ENCODE measurements at regions not wholly inside any gene's neighbourhood (a gene's known extent, or its start where the extent isn't known, plus 50 kb on each side); places are given as distances from the start of the nearest gene placed in this dataset.

GRCh38 chr7:25881317-25882037, 270.5 kb upstream of the NFE2L3 start:
- H3K9me3 Mint-ChIP-seq = no peaks in the 10 kb centered on the region
- H3K27me3 Mint-ChIP-seq = peaks cover 25% of the 10 kb centered on the region
- H3K4me1 Mint-ChIP-seq = peaks cover 4 to 6% (median 6%) of the 10 kb centered on the region in 3 donors
- no peak overlapping the region for H3K27ac Mint-ChIP-seq
- no peaks in the 10 kb centered on the region for H3K36me3 Mint-ChIP-seq
- no peak overlapping the region for H3K4me3 Mint-ChIP-seq

GRCh38 chr7:25882151-25882773, 269.7 kb upstream of the NFE2L3 start:
- H3K4me3 Mint-ChIP-seq = no peak overlapping the region

DNA sequence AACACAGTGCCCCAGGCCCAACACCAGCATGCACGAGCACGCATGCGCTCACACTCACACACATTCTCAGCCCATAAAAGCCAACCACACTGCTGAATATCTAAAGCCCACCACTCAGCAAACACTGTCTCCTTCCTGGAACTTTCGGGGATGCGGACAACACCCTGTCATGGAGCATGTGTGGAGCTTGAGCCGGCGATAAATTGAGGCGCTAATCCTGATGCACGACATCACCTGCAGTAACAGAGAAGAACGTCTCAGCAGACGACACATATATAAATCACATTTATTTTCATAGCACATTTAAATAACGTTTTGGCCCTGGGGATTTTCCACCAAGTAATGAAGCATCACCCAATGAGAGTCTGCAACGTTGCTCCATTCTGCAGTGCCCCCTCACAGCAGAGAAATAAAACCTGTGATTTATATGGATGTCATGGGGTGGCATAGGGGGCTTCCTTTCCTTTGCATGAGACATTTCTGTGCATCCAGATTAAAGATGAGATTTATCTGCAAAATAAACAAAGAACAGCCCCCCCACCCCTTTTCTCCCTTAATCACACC, 267.7 kb upstream of the NFE2L3 start:
- no peaks in the 10 kb centered on the region for H3K4me1 Mint-ChIP-seq
- peaks cover 17% of the 10 kb centered on the region for H3K27me3 Mint-ChIP-seq
- no peaks in the 10 kb centered on the region for H3K36me3 Mint-ChIP-seq
- no peak overlapping the region for H3K4me3 Mint-ChIP-seq
- H3K27ac Mint-ChIP-seq = no peak overlapping the region
- no peaks in the 10 kb centered on the region for H3K9me3 Mint-ChIP-seq

More at GRCh38 chr7:25882151-25882773, 269.7 kb upstream of the NFE2L3 start:
- H3K4me1 Mint-ChIP-seq = peaks cover 0 to 6% (median 6%) of the 10 kb centered on the region in 3 donors
- no peaks in the 10 kb centered on the region for H3K9me3 Mint-ChIP-seq
- no peaks in the 10 kb centered on the region for H3K36me3 Mint-ChIP-seq
- H3K27me3 Mint-ChIP-seq = peaks cover 22% of the 10 kb centered on the region
- no peak overlapping the region for H3K27ac Mint-ChIP-seq

- Mint-ChIP-seq H3K27ac (no peak overlapping the region), H3K36me3 (no peaks in the 10 kb centered on the region), H3K9me3 (no peaks in the 10 kb centered on the region), H3K27me3 (peaks cover 21% of the 10 kb centered on the region), H3K4me1 (no peaks in the 10 kb centered on the region), H3K4me3 (no peak overlapping the region)
These were observed 266.9 kb upstream of the NFE2L3 start for GRCh38 chr7:25885057-25885576.

GRCh38 chr7:25886387-25887240, 265.4 kb upstream of the NFE2L3 start:
- peaks cover 19% of the 10 kb centered on the region for H3K27me3 Mint-ChIP-seq
- no peak overlapping the region for H3K27ac Mint-ChIP-seq
- H3K9me3 Mint-ChIP-seq = no peaks in the 10 kb centered on the region
- no peaks in the 10 kb centered on the region for H3K36me3 Mint-ChIP-seq
- no peak overlapping the region for H3K4me3 Mint-ChIP-seq
- H3K4me1 Mint-ChIP-seq = no peaks in the 10 kb centered on the region

GRCh38 chr7:25887266-25887665, 264.7 kb upstream of the NFE2L3 start:
- H3K36me3 Mint-ChIP-seq = no peaks in the 10 kb centered on the region
- H3K4me3 Mint-ChIP-seq = no peak overlapping the region
- no peaks in the 10 kb centered on the region for H3K4me1 Mint-ChIP-seq
- no peak overlapping the region for H3K27ac Mint-ChIP-seq
- peaks cover 22% of the 10 kb centered on the region for H3K27me3 Mint-ChIP-seq
- H3K9me3 Mint-ChIP-seq = no peaks in the 10 kb centered on the region

DNA sequence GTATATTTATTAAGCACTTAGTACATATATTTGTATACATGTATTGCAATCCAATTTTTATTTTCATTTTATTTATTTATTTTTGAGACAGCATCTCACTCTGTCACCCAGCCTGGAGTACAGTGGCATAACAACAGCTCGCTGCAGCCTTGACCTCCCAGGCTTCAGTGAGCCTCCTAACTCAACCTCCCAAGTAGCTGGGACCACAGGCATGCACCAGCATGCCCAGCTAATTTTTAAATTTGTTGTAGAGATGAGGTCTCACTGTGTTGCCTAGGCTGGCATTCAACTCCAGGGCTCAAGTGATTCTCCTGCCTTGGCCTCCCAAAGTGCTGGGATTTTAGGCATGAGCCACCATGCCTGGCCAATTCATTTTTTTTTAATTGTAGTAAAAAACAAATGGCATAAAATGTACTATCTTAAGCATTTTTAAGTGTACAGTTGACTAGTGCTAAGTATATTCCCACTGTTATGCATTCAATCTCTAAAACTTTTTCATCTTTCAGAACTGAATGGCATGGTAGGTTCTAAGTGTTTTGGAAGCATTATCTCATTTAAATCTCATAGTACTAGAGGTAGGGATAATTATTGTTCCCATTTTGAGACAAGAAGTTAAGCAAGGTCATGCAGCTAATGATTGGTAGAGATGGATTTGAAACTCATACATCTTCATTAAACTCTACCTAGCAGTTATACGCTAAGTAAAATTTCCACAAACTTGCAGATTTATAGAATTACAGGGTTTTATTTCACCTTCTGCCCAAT, 264.0 kb upstream of the NFE2L3 start:
- Mint-ChIP-seq H3K4me1 (peaks cover 2 to 3% (median 2%) of the 10 kb centered on the region in 3 donors), H3K27me3 (peaks cover 25% of the 10 kb centered on the region), H3K4me3 (no peak overlapping the region)

DNA sequence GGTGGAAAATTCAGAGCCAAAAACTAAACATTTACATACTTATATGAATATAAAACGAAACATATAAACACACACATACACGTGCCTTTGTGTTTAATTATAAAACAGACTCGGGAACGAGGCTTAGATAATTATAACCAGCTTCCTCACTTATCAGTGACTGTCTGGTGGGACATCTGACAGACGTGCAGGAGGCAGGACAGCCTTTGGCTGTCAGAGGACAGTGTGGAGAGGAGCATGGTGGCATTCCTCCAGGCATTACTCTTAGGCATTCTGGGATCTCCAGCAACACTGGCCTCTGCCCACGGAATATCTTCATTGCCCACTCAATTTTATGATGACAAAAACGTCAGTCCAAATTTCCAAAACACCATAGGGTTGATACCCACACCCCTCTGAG, 262.2 kb upstream of the NFE2L3 start:
- H3K4me3 Mint-ChIP-seq = no peak overlapping the region
- peaks cover 29% of the 10 kb centered on the region for H3K27me3 Mint-ChIP-seq
- no peaks in the 10 kb centered on the region for H3K9me3 Mint-ChIP-seq
- no peak overlapping the region for H3K27ac Mint-ChIP-seq
- peaks cover 11 to 16% (median 14%) of the 10 kb centered on the region in 3 donors for H3K4me1 Mint-ChIP-seq
- H3K36me3 Mint-ChIP-seq = no peaks in the 10 kb centered on the region

More for the DNA sequence above, 264.0 kb upstream of the NFE2L3 start:
- Mint-ChIP-seq H3K9me3 (no peaks in the 10 kb centered on the region), H3K27ac (no peak overlapping the region), H3K36me3 (no peaks in the 10 kb centered on the region)

DNA sequence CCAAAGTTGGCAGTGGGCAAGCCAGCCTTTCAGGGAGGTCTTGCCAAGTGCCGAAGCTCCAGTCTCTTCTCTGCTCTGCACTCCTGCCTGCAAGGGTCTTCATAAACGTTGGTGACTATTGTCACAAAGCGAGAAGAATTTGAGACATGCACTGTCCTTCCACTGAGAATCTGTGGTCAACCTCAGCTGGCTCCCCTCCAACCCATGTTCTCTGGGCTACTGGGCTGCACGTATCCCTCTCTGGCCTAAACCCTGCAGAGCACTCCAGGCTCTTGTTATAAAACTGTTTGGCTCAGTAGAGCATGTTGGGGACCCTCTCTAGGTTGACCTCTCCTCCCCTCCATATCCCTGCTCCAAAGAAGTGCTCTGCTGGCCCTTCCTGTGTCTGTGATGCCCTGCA, 260.4 kb upstream of the NFE2L3 start:
- H3K36me3 Mint-ChIP-seq = no peaks in the 10 kb centered on the region
- H3K27ac Mint-ChIP-seq = no peak overlapping the region
- no peaks in the 10 kb centered on the region for H3K9me3 Mint-ChIP-seq
- no peak overlapping the region for H3K4me3 Mint-ChIP-seq
- peaks cover 32% of the 10 kb centered on the region for H3K27me3 Mint-ChIP-seq
- H3K4me1 Mint-ChIP-seq = peaks cover 21 to 23% (median 23%) of the 10 kb centered on the region in 3 donors

- Mint-ChIP-seq H3K9me3 (no peaks in the 10 kb centered on the region), H3K27me3 (peaks cover 32% of the 10 kb centered on the region), H3K4me3 (peak overlapping the region; percentile 62 to 95 (median 84)), H3K36me3 (no peaks in the 10 kb centered on the region), H3K27ac (peak overlapping the region in 2 of 3 donors; percentile 46 to 86), H3K4me1 (peaks cover 21 to 23% (median 23%) of the 10 kb centered on the region in 3 donors)
These were observed 258.6 kb upstream of the NFE2L3 start for GRCh38 chr7:25893436-25893835.

GRCh38 chr7:25894002-25894901, 257.7 kb upstream of the NFE2L3 start:
- Mint-ChIP-seq H3K4me3 (peak overlapping the region in 3 of 4 donors; percentile 32 to 63 (median 57)), H3K36me3 (no peaks in the 10 kb centered on the region), H3K27ac (peak overlapping the region; percentile 2 to 50 (median 39)), H3K9me3 (no peaks in the 10 kb centered on the region), H3K4me1 (peaks cover 21 to 23% (median 23%) of the 10 kb centered on the region in 3 donors), H3K27me3 (peaks cover 32% of the 10 kb centered on the region)

DNA sequence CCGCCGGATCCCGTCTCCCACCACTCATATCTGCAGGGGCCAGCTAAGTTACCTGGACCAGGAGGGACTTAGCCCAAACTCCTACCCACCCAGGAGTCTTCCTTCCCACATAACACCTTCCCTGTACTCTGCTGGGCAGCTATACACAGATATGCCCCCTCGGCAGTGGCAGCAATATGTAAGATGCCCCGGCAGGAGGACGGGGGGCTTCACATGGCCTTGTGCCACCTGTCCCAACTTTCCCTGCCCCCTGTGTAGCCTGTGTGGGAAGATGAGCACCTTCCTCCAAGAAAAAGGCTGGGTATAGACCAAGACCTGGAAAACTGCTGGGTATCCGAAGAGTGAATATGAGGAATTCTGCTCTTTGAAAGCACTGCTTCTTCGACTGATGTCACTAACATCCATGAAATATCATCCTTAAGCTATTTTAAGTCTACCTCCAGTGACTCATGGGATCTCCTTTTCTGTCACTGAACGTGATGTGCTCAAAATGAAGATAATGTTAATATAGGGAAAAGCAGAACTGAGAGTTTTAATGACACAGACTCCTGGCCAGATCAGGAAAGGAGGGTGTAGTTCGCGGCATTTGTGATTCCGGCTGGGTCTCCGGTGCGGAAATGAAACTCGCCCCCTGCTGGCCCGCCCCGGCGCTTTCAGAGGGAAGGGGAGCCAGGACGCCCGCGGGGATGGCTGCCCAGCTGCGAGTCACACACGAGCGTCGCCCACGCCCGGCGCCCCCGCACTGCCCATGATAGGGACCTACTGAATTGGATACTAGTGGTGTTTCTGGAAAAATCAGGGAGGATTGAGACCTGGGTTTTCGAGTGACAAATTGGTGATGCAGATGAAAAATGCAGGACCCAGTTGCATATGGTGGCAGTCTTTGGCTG, 256.9 kb upstream of the NFE2L3 start:
- peaks cover 34% of the 10 kb centered on the region for H3K27me3 Mint-ChIP-seq
- no peaks in the 10 kb centered on the region for H3K9me3 Mint-ChIP-seq
- no peaks in the 10 kb centered on the region for H3K36me3 Mint-ChIP-seq
- peak overlapping the region; percentile 39 to 63 (median 48) for H3K4me3 Mint-ChIP-seq
- H3K4me1 Mint-ChIP-seq = peaks cover 21 to 23% (median 23%) of the 10 kb centered on the region in 3 donors
- H3K27ac Mint-ChIP-seq = peak overlapping the region; percentile 2 to 74 (median 30)
